GM18507 (cell line): ENCODE measurements at regions not wholly inside any gene's neighbourhood (a gene's known extent, or its start where the extent isn't known, plus 50 kb on each side); places are given as distances from the start of the nearest gene placed in this dataset.
"Not testable (repeated sequence)": the region's sequence is repeated elsewhere in the genome, so short reads cannot be mapped to it uniquely, and the experiment has no call there.

Experiments used
- DNase-seq: peaks from one replicate; pipeline ENCODE4 v3.0.0; 2011; ENCODE audit warnings: low read depth; ENCODE audit not compliant: insufficient read length; ENCODE audit errors: extremely low spot score
- FAIRE-seq: peaks from 2 replicates; lab custom pipeline; 2011; peaks lifted over from hg19 to GRCh38; lab: Jason Lieb, UNC

DNA sequence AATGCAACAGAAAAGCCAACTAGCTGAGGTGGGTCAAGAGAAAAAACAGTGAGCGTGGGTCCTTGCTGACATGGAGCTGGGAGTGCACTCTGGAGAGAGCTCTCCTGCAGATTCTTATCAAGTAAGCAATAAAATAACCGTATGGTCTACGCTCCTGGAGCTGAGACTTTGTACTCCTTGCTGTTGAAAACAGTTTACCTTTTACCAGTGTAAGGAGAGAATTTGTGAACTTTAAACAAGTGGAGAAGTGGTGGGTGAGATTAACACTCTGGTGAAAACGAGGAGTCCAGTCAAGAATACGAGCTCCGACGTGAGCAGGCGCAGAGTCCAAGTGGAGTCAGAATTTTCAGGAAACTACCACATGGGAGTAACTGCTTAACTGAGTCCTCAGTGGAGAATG is 156.1 kb upstream of the ERCC6L2 start:
- DNase-seq (no peak), FAIRE-seq (no peak)

GRCh38 chr9:95718263-95718662 is 157.2 kb upstream of the ERCC6L2 start:
- no peak for FAIRE-seq
- no peak for DNase-seq

DNA sequence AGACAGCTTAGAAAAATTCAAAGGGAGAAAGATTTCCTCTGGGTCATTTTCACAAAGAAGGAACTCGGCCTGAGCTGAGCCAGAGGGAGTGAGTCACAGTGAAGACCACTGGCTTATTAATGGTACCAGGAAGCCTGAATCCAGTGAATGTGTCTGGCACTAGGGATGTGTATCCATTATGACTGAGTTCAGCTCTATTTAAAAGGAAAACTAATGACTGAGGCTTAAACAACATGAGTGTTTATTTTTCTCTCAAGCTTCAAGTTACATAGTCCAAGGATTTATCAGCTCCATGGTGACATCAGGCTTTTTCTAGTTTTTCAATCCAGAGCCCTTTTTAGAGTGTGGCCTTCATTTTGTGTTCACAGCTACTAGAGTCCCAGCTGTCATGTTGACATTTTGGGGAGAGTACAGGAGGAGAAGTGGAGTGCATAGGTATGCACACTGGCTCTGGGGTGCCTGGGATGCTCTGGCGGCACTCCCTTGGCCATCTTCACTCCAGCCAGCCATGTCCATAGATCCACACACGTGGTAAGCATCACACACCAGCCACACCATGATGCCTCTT is 159.5 kb upstream of the ERCC6L2 start:
- no peak for FAIRE-seq

DNA sequence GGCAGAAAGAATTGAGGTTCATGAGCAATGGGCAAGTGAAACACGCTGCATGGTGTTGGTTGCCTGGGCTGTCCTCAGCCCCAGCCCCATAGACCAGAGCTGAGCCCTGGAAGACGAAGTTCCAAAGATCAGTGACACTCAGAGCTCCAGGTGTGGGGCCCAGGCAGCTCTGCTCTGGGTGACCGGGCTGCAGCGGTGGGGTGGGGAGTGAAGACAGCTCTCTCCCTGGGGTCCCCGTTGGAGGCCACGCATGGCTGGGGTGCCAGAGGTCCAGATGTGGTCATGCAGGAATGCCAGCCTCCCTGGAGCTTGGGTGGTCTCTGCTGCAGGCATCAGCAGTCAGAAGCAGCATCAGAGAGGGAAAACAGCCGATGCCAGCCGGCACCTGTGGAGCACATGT is 165.0 kb upstream of the ERCC6L2 start:
- no peak for DNase-seq
- FAIRE-seq: no peak

More for the DNA sequence above, 159.5 kb upstream of the ERCC6L2 start:
- no peak for DNase-seq

GRCh38 chr9:95696701-95697100 is 178.8 kb upstream of the ERCC6L2 start:
- FAIRE-seq (no peak), DNase-seq (no peak)

GRCh38 chr9:95691435-95691834 is 174.7 kb upstream of the PTCH1 start:
- FAIRE-seq (no peak), DNase-seq (no peak)

DNA sequence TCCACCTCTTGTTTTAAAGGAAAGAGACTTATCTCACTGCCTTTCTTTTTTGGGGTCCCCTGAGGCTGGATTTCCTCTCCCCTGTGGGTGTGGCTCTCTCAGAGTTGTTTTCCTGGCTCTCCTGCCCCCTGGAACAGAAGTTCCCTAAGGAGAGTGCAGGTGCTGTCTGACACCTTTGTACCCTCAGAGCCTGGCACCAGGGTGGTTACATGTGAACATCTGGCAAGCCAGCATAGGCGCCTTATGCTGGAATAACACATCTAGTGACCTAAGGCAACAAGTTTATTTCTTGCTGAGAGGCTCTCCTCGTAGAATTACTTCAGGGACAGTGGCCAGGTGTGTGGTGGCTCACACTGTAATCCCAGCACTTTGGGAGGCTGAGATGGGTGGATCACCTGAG is 172.9 kb upstream of the PTCH1 start:
- FAIRE-seq (no peak), DNase-seq (no peak)

DNA sequence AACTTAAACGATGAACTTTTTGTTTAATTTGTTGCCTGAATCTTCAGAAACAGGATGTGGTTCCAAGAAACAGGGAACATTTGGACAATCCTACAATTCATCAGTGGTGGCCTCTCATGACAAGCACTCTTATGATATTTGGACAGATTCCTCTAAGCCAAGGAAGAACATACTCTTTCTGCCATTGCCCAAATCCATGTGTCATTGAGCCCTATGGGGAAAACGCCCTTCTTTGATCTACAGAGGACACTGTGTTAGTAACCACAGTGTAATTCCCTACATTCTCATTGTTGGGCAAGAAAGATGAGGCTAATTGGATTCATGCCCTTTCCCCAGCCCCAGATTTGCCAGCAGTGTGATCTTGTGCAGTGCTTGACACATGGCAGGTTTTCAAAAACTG is 167.7 kb upstream of the PTCH1 start:
- DNase-seq (no peak), FAIRE-seq (no peak)

GRCh38 chr9:95680306-95680705 is 163.5 kb upstream of the PTCH1 start:
- DNase-seq, FAIRE-seq: not testable (repeated sequence)

- no peak for FAIRE-seq
These were observed 163.1 kb upstream of the PTCH1 start for GRCh38 chr9:95679874-95680273.

GRCh38 chr9:95678759-95679158 is 162.0 kb upstream of the PTCH1 start:
- DNase-seq (no peak), FAIRE-seq (no peak)

More at GRCh38 chr9:95679874-95680273, 163.1 kb upstream of the PTCH1 start:
- no peak for DNase-seq

GRCh38 chr9:95670122-95670521 is 153.4 kb upstream of the PTCH1 start:
- FAIRE-seq: no peak
- no peak for DNase-seq

- DNase-seq: no peak
- FAIRE-seq: no peak
These were observed 152.5 kb upstream of the PTCH1 start for GRCh38 chr9:95669253-95669652.

GRCh38 chr9:95667789-95668188 is 151.0 kb upstream of the PTCH1 start:
- no peak for DNase-seq
- no peak for FAIRE-seq

DNA sequence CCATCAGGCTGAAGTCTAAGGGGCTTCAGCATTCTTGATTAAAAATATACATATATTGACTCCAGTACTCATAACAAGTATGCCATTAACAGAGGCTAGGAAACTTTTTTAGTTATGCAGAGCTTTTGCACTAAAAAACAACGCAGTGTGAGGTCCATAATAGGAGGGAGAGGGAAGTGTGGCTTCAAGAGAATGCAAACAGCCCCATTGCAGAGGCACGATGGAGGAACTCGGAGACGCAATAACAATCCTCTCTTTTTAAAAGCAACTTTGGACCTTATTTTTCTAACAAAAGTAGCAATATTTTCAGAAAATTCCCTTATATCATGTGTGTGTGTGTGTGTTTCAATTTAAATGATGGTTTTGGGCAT is 150.0 kb upstream of the PTCH1 start:
- no peak for FAIRE-seq

GRCh38 chr9:95666096-95666784 is 149.5 kb upstream of the PTCH1 start:
- no peak for DNase-seq
- FAIRE-seq: no peak

More for the DNA sequence above, 150.0 kb upstream of the PTCH1 start:
- no peak for DNase-seq

DNA sequence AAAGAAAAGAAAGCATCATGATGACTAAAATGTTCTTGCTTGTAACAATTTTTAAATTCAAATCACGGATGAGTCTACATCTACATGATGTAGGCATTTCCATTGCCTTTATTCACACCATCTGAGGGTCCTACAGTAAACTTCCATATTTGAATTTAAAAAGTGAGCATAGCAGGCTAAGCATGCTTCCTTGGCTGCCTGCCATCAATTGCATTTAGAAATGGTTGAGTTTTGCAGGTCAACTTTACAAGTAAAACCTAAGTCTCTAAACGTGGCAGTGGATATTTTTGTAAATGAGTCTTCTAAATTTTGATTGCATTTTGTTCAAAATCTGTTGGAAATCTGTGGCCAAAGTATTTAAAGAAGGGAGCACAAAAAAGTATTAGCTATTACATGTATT is 136.5 kb upstream of the PTCH1 start:
- no peak for FAIRE-seq
- no peak for DNase-seq

DNA sequence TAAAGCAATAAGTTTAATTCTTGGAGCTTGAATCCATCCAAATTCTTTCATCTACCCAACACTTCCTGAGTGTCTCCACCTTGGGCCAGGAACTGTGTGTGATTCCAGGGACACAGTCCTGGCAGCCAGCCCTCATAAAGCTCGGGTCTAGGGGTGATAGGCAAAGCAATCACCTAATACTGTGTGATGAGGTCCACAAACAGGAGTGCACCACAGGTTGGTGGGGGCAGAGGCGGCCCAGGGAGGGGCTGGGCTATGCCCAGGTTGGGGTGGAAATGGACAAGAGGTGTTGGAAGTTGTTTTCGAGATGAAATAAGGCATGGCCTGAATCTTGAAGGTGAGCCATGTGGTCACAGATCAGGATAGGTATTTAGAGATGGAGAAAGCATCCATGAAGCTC is 133.9 kb upstream of the PTCH1 start:
- FAIRE-seq: no peak
- no peak for DNase-seq

- no peak for FAIRE-seq
These were observed 133.0 kb upstream of the PTCH1 start for GRCh38 chr9:95649801-95650213.

DNA sequence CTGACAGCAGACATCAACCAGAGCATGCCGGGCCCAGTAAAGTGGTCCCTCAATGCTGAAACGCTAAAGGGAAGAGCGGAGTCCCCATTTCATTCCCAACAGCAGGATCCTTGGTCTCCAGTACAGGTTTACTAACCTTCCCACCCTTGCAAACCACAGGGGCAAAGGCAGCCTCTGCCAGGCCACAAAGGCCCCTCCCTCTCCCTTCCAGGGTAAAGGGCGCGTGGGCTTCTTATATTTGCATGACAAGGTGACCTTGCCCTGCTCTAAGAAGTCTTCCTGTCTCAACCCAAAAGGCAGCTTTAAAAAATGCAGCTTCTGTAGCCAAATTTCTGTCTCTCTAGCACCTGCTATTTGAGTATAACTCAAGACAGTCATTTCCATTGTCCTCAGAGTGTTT is 131.5 kb upstream of the PTCH1 start:
- DNase-seq (no peak), FAIRE-seq (no peak)

More at GRCh38 chr9:95649801-95650213, 133.0 kb upstream of the PTCH1 start:
- no peak for DNase-seq

GRCh38 chr9:95645992-95646391 is 129.2 kb upstream of the PTCH1 start:
- no peak for DNase-seq
- FAIRE-seq: no peak
